Left lobe of liver (tissue), 2 donors: ENCODE measurements at regions not wholly inside any gene's neighbourhood (a gene's known extent, or its start where the extent isn't known, plus 50 kb on each side); places are given as distances from the start of the nearest gene placed in this dataset.
"Not testable (repeated sequence)": the region's sequence is repeated elsewhere in the genome, so short reads cannot be mapped to it uniquely, and the experiment has no call there.

Source experiments
- ATAC-seq: fragments of 200-7000 bp; cut with Tn5 transposase; one replicate; pipeline ENCODE4 v1.9.1; 2020; ENCODE audit warnings: mild to moderate bottlenecking, moderate library complexity
- DNase-seq: peaks from one replicate; pipeline ENCODE4 v3.0.0-alpha.2; 2020; ENCODE audit warnings: low spot score
- donor health status: DM: no; HTN: no; CAD: no; lungs with moderate emphysema.
- donor health status: DM: no; HTN: yes; CAD: no.

DNA sequence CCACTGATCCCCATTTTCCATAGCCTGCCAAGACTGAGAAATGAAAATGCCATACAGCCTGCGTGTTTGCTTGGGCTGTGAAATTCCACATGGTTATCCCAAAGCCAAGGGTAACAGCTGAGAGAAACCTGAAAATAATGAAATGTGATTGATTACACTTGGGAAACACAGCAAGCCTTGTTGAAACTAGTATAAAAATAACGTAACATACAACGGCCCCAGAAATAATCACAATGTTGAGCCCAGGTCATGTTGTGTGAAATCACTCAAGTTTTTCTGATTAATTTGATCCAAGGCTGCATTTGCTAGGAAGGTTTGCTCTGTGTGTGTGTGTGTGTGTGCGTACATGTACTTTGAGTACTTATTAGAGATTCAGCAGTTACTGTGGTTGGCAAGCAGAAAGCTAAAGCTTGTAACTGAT is 269.0 kb downstream of the OXSM start:
- ATAC-seq (no peak), DNase-seq (no peak)

DNA sequence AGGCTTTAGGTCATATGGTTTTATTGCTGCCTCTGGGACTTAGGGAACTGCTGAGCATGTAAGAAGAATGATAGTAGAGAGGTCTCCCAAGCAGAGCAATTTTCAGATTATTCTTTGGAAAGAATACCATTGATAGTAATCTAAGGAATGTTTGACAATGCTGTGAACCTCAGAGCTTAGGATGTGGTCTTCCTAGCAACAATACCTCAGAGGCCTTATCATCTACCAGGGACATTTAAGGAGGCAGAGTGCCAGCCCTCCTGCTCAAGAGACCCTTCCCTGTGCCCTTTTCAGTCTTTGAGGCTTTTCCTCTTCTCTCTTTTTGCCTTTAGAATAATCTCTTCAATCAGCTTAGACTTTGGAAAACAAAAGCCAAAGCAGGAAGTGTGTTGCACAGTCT is 272.1 kb downstream of the OXSM start:
- DNase-seq, result no peak
- no peak for ATAC-seq

GRCh38 chr3:26064297-26064696 is 274.4 kb downstream of the OXSM start:
- DNase-seq (no peak), ATAC-seq (no peak)

GRCh38 chr3:26068890-26069289 is 279.0 kb downstream of the OXSM start:
- no peak for DNase-seq
- ATAC-seq, result no peak

DNA sequence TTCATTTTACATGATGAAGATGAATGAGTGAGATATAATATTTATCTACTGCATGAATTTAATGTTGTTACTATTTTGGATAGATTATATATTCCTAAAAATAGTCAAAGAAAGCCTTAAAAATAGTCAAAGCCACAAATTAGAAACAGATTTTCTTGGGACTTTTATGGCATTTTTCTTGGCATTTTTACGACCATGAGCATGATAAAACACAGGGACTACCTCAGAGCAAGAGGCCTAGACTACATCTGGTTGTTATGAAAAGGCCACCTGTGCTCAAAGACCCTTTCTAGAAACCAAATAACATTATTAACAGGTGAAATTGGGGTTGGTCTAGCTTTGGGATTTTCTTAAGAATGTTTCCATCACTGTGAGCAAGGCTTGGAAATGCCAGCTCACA is 281.0 kb downstream of the OXSM start:
- DNase-seq, result no peak
- ATAC-seq, result no peak

- ATAC-seq (no peak), DNase-seq (no peak)
Observed at GRCh38 chr3:26074080-26074479, 284.2 kb downstream of the OXSM start.

DNA sequence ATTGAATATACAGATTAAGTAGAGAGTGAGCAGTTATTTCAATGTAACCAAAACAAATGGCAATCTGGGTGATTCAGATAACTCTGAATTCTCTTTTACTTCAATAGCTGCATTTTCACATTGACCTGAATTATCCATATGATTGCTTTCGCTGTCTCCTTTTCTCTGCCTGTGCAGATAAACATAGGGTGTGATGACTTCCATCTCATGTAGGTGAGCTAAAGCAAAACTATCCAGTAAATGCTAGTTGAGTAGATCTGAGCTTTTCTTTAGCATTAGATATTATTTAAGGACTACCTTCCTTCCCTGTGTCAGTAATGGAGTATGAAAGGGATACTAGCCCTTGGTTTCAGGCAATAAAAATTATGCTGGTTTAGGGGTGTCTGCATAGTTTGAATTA is 288.6 kb downstream of the OXSM start:
- DNase-seq, result no peak
- ATAC-seq, result no peak

DNA sequence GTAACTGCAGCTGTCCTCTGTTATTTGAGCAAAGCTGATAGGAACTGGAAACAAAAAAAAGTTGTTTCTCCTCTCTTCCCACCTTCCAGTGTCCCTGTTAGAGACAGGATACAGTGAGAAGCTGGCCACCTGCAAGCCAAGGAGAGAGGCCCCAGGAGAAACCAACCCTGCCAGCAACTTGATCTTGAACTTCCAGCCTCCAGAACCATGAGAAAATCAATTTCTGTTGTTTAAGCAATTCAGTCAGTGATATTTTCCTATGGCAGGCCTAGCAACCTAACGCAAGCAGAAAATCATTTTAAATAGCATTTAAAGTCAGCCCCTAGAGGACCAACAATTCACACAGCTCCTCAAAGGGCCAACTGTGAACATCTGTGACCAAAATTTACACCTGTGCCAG is 291.3 kb downstream of the OXSM start:
- ATAC-seq (no peak), DNase-seq (no peak)

DNA sequence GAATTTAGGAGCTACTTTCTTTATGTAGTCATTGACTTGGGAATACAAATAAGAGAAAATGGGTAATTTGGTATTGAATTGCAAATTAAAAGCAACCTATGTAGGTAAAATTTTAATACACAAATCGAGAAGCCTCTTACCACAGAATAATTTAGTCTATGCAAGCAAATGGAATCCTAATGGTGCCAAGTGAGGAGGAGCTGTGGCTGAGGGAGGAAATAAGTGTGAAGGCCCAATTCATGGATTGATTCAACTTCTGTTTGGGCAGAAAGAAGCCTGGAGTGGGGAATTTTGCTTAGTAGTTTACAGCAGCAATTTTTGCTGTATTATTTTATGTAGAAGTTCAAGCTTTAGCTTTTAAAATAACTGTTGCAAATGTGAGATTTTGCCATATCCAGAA is 291.9 kb downstream of the OXSM start:
- ATAC-seq (no peak), DNase-seq (no peak)

DNA sequence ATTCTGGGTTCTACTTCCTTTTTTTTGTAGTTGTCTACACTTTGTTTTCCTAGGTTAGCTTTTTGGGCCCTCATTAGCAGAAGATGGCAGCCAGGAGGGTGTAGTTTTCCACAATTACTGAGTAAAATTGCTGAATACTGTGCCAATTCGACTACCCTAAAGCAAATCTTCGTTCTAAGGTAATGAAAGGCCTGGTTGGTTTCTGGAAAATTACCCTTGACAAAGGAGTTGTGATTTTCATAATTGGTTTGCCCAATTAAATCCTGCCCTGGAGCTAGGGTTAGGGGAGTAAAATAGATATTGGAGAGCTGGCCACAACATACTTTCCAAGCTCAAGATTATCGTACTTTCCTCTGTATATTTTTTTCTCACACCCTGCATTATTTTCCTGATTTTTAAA is 293.0 kb downstream of the OXSM start:
- ATAC-seq (no peak), DNase-seq (no peak)

DNA sequence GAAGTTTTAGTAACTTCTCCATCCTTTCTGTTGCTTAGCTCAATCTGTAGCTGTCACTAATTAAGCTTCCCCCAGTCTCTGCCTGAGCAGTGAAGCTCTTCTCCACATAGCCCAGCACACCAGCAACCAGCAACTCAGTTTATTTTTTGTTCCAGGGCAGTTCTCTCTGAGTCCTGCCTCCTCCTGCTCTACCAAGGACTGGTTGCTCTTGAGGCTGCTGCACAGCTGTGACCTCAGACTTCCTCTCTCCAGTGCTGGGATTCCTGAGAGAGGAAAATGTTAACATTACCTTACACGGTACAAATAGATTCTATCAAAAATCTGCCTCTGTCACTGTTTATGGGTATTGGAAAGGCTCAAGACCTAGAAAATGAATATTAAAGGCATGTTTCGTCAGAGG is 294.7 kb downstream of the OXSM start:
- DNase-seq (no peak), ATAC-seq (no peak)

GRCh38 chr3:26087751-26088150 is 297.9 kb downstream of the OXSM start:
- ATAC-seq, result no peak
- DNase-seq, result no peak

DNA sequence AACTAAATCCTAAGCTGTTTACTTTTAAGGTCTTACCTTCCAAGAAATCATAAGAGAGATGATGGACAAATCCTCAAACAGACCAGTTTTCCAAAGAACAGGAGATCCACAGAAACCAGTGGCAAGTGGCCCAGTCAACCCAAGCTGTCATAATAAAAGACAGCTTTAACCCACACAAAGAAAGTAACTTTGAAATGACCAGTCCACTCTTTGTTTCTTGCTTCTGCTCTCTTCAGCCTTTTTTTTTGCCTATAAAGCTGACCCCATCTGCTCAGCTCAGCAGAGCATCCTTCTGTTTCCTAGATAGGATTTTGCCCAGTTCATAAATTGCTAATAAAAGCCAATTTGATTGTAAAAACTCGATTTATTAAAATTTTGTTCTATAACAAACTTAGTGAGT is 299.4 kb downstream of the OXSM start:
- no peak for ATAC-seq
- no peak for DNase-seq

DNA sequence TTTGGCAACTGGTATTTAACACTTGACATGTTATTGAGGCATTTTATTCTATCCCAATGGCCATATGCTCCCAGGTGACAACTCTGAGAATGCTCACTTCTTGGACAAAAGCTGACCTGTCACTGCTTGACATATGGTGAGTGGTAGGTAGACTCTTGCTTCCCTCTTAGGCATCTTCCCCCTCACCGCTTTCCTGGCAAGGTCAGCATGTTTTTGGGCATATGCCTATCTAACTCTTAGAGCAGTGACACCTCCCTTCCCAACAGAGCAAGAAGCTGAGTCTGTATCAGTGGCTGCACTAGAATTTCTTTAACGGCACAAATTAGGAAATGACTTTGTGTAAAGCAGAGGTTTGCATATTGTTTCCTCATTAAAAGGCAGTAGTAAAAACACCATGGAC is 300.7 kb downstream of the OXSM start:
- DNase-seq, result no peak
- ATAC-seq, result no peak

GRCh38 chr3:26091096-26091495 is 301.2 kb downstream of the OXSM start:
- DNase-seq, result no peak
- no peak for ATAC-seq

- DNase-seq (no peak), ATAC-seq (no peak)
Observed at GRCh38 chr3:26091626-26092025, 301.7 kb downstream of the OXSM start.

GRCh38 chr3:26097111-26097510 is 307.2 kb downstream of the OXSM start:
- not testable (repeated sequence) for DNase-seq, ATAC-seq

DNA sequence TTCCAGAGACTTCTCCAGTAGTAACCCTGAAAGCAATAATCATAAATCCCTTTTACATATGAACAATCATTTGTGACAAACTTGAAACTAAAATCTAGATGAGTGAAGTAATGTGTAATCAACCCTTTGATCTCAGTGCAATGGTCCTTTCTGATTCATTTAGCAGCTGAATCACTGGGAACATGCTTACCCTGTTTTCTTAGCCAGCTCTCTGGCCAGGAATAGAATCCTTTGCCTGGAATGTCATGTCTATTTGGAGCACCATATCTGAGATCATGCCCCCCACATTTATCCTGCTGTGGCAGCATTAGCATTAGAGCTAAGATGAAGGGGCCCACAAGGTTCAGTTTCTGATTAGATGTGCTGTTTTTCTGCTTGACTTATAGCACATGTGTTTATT is 309.8 kb downstream of the OXSM start:
- DNase-seq (no peak), ATAC-seq (no peak)

DNA sequence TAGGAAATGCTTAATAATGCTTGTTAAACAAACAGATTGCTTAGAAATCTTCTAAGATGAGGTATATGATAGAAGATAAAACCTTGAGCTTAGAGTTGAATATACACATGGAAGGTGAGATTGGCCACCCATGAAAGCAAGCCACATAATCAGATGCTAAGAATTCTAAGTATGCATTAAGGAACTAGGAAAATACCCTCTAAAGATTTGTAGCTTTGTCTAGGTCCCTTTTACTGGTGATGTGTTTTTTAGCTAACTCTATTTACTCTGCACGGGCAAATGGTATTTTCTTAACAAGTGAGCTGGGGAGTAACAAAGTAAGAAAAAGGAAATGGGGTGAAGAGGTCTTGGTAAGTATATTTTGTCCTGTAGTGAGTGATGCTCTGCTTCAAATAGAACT is 310.3 kb downstream of the OXSM start:
- ATAC-seq (no peak), DNase-seq (no peak)

DNA sequence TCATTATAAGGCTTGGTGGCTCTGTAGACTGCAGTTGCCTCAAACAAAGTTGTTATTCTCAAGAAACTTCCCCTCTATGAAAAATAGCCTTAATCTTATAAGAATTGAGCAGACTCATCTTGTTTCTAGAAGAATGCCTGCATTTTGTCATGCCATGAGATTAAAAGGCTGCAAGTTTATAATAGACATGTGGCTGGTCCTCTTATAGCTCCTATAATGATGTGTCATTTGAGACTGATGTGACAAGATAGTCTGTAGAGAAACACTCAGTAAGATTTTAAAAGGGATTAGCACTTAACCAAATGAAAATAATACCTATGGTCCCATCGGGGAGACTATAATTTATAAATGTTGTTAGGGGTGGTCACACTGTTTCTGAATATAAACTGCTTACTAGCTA is 312.5 kb downstream of the OXSM start:
- DNase-seq (no peak), ATAC-seq (no peak)

- no peak for DNase-seq
Observed at GRCh38 chr3:26104851-26105251, 315.0 kb downstream of the OXSM start.

GRCh38 chr3:26105261-26105660 is 315.4 kb downstream of the OXSM start:
- no peak for ATAC-seq

More at GRCh38 chr3:26104851-26105251, 315.0 kb downstream of the OXSM start:
- no peak for ATAC-seq

GRCh38 chr3:26106228-26106627 is 316.3 kb downstream of the OXSM start:
- ATAC-seq (no peak), DNase-seq (no peak)

More at GRCh38 chr3:26105261-26105660, 315.4 kb downstream of the OXSM start:
- DNase-seq, result no peak
